HEK293 (cell line): ENCODE measurements at regions not wholly inside any gene's neighbourhood (a gene's known extent, or its start where the extent isn't known, plus 50 kb on each side); places are given as distances from the start of the nearest gene placed in this dataset.

Source experiments
- CTCF ChIP-seq: fragments of 450-650 bp; formaldehyde crosslinking; IDR thresholded peaks from 2 replicates; pipeline ENCODE4 v1.5.1; 2016; ENCODE audit warnings: missing biosample characterization, missing genetic modification characterization
- TCF7L2 ChIP-seq: IDR thresholded peaks from 2 replicates; pipeline ENCODE4 v1.6.1; 2011; ENCODE audit warnings: low read depth, mild to moderate bottlenecking, inconsistent platforms, low read length, moderate library complexity, borderline replicate concordance
- TSHZ1 ChIP-seq: fragments of 450-650 bp; formaldehyde crosslinking; IDR thresholded peaks from 2 replicates; pipeline ENCODE4 v1.5.1; 2016; ENCODE audit warnings: missing biosample characterization, missing genetic modification characterization, borderline replicate concordance
- YY1 ChIP-seq: fragments of 450-650 bp; formaldehyde crosslinking; IDR thresholded peaks from 2 replicates; pipeline ENCODE4 v1.5.1; 2018; ENCODE audit warnings: missing biosample characterization, missing genetic modification characterization
- ZNF10 ChIP-seq: fragments of 450-650 bp; formaldehyde crosslinking; IDR thresholded peaks from 2 replicates; pipeline ENCODE4 v1.5.1; 2017; ENCODE audit warnings: missing biosample characterization, missing genetic modification characterization
- ZNF18 ChIP-seq: fragments of 450-650 bp; formaldehyde crosslinking; IDR thresholded peaks from 2 replicates; pipeline ENCODE4 v1.5.1; 2016; ENCODE audit warnings: missing biosample characterization, missing genetic modification characterization
- ZNF501 ChIP-seq: fragments of 450-650 bp; formaldehyde crosslinking; IDR thresholded peaks from 2 replicates; pipeline ENCODE4 v1.5.1; 2016; ENCODE audit warnings: missing biosample characterization, missing genetic modification characterization
- ZNF629 ChIP-seq: fragments of 450-650 bp; formaldehyde crosslinking; IDR thresholded peaks from 2 replicates; pipeline ENCODE4 v1.5.1; 2017; ENCODE audit warnings: missing biosample characterization, missing genetic modification characterization
- ZNF664 ChIP-seq: fragments of 450-650 bp; formaldehyde crosslinking; IDR thresholded peaks from 2 replicates; pipeline ENCODE4 v1.5.1; 2016; ENCODE audit warnings: missing biosample characterization, missing genetic modification characterization

- TF ChIP-seq ZNF501 (tag by site-specific recombination) = no peak
- TF ChIP-seq ZNF18 (tag by site-specific recombination) = no peak
- TF ChIP-seq CTCF = no peak
- no peak for TF ChIP-seq YY1 (tag by site-specific recombination)
- TF ChIP-seq ZNF664 (tag by site-specific recombination) = no peak
- TF ChIP-seq ZNF629 (tag by site-specific recombination) = no peak
- TF ChIP-seq TSHZ1 (tag by site-specific recombination) = no peak
- TF ChIP-seq ZNF10 (tag by site-specific recombination) = no peak
- no peak for TF ChIP-seq TCF7L2
Measured at GRCh38 chr11:129738242-129738641, 77.4 kb upstream of the TMEM45B start.
